ENCODE measurements at regions not wholly inside any gene's neighbourhood (a gene's known extent, or its start where the extent isn't known, plus 50 kb on each side); places are given as distances from the start of the nearest gene placed in this dataset.

DNA sequence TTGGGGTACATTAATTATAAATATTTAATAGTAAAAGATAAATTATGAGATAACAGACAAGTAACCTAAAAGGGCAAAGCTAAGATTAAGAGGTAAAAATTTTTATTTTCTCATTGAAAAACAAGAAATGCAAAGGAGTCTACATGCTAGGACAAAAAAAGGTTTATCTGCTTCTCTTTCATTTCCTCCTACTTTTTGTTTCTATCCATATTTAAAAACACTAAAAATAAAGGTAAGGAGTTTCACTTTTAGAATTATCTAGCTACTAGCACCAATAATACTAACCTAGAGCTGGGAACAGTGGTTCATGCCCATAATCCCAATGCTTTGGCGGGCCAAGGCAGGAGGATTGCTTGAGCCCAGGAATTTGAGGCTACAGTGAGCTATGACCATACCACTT, 1551.7 kb upstream of the SLC39A10 start:
- Histone ChIP-seq H3K4me2 (ENCODE audit: low read depth, low read length) (peak overlapping the region; percentile 48), H3K9me3 (replicated peaks; ENCODE audit: insufficient read depth, low read length) (no peaks in the 10 kb centered on the region)

GRCh38 chr2:194104687-194105086, 1552.3 kb upstream of the SLC39A10 start:
- H3K27ac ChIP-seq (ENCODE audit: low read length): peak overlapping the region; percentile 28; the same call in 1 of the 2 replicates
- H3K4me3 ChIP-seq (ENCODE audit: low read length): 0 out of 2 replicates have a peak overlapping the region, but pooled peaks have one; percentile 2
- peak; percentile 72 for DNase-seq
- no peak overlapping the region for H2AFZ ChIP-seq (ENCODE audit: low read length)
- H3K9me2 ChIP-seq (replicated peaks; ENCODE audit: insufficient read depth, low read length): no peaks in the 10 kb centered on the region
- peaks cover 17% of the 10 kb centered on the region for H3K4me1 ChIP-seq (ENCODE audit: low read length)
- H3F3A ChIP-seq (ENCODE audit: insufficient read depth, low read length): peaks cover 18% of the 10 kb centered on the region
- H3K4me2 ChIP-seq (ENCODE audit: low read depth, low read length): peak overlapping the region; percentile 48
- H4K20me1 ChIP-seq (ENCODE audit: insufficient read depth, low read length): no peaks in the 10 kb centered on the region
- no peak overlapping the region for H3K9ac ChIP-seq (ENCODE audit: low read length)
- H3K79me2 ChIP-seq (ENCODE audit: low read length): no peaks in the 10 kb centered on the region
- H3K27me3 ChIP-seq (replicated peaks; ENCODE audit: insufficient read depth, low read length): no peaks in the 10 kb centered on the region
- H3K9me3 ChIP-seq (replicated peaks; ENCODE audit: insufficient read depth, low read length): no peaks in the 10 kb centered on the region
- TF ChIP-seq EZH2 (optimal IDR thresholded peaks at IDR 0.05; ENCODE audit: low read depth, low read length) (no peak), EZH2phosphoT487 (IDR thresholded peaks at IDR 0.05; ENCODE audit: low read length) (no peak)
- TF ChIP-seq, protein P1, sequence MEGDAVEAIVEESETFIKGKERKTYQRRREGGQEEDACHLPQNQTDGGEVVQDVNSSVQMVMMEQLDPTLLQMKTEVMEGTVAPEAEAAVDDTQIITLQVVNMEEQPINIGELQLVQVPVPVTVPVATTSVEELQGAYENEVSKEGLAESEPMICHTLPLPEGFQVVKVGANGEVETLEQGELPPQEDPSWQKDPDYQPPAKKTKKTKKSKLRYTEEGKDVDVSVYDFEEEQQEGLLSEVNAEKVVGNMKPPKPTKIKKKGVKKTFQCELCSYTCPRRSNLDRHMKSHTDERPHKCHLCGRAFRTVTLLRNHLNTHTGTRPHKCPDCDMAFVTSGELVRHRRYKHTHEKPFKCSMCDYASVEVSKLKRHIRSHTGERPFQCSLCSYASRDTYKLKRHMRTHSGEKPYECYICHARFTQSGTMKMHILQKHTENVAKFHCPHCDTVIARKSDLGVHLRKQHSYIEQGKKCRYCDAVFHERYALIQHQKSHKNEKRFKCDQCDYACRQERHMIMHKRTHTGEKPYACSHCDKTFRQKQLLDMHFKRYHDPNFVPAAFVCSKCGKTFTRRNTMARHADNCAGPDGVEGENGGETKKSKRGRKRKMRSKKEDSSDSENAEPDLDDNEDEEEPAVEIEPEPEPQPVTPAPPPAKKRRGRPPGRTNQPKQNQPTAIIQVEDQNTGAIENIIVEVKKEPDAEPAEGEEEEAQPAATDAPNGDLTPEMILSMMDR (IDR thresholded peaks at IDR 0.05; ENCODE audit: low read length): no peak
- no peaks in the 10 kb centered on the region for H3K36me3 ChIP-seq (replicated peaks; ENCODE audit: insufficient read depth, low read length)

More for the DNA sequence above, 1551.7 kb upstream of the SLC39A10 start:
- Histone ChIP-seq H3K27ac (ENCODE audit: low read length) (no peak overlapping the region), H3K9ac (ENCODE audit: low read length) (no peak overlapping the region), H4K20me1 (ENCODE audit: insufficient read depth, low read length) (no peaks in the 10 kb centered on the region), H3K36me3 (replicated peaks; ENCODE audit: insufficient read depth, low read length) (no peaks in the 10 kb centered on the region), H3K4me3 (ENCODE audit: low read length) (no peak overlapping the region), H2AFZ (ENCODE audit: low read length) (no peak overlapping the region), H3K9me2 (replicated peaks; ENCODE audit: insufficient read depth, low read length) (no peaks in the 10 kb centered on the region), H3K27me3 (replicated peaks; ENCODE audit: insufficient read depth, low read length) (no peaks in the 10 kb centered on the region), H3F3A (ENCODE audit: insufficient read depth, low read length) (peaks cover 18% of the 10 kb centered on the region), H3K4me1 (ENCODE audit: low read length) (peaks cover 17% of the 10 kb centered on the region), H3K79me2 (ENCODE audit: low read length) (no peaks in the 10 kb centered on the region)
- DNase-seq: no peak
- TF ChIP-seq EZH2phosphoT487 (IDR thresholded peaks at IDR 0.05; ENCODE audit: low read length) (no peak), EZH2 (optimal IDR thresholded peaks at IDR 0.05; ENCODE audit: low read depth, low read length) (no peak)
- TF ChIP-seq, protein P1 (IDR thresholded peaks at IDR 0.05; ENCODE audit: low read length): no peak

GRCh38 chr2:194103941-194104659, 1552.9 kb upstream of the SLC39A10 start:
- H3K9me2 ChIP-seq (replicated peaks; ENCODE audit: insufficient read depth, low read length): no peaks in the 10 kb centered on the region
- H3K79me2 ChIP-seq (ENCODE audit: low read length): no peaks in the 10 kb centered on the region
- H3K4me2 ChIP-seq (ENCODE audit: low read depth, low read length): 0 out of 2 replicates have a peak overlapping the region, but pooled peaks have one; percentile 2
- no peak for DNase-seq
- peaks cover 17% of the 10 kb centered on the region for H3K4me1 ChIP-seq (ENCODE audit: low read length)
- H3K27ac ChIP-seq (ENCODE audit: low read length): peak overlapping the region; percentile 28; the same call in 1 of the 2 replicates
- no peaks in the 10 kb centered on the region for H4K20me1 ChIP-seq (ENCODE audit: insufficient read depth, low read length)
- H3K36me3 ChIP-seq (replicated peaks; ENCODE audit: insufficient read depth, low read length): no peaks in the 10 kb centered on the region
- peaks cover 18% of the 10 kb centered on the region for H3F3A ChIP-seq (ENCODE audit: insufficient read depth, low read length)
- no peaks in the 10 kb centered on the region for H3K27me3 ChIP-seq (replicated peaks; ENCODE audit: insufficient read depth, low read length)
- H2AFZ ChIP-seq (ENCODE audit: low read length): no peak overlapping the region
- TF ChIP-seq, protein P1 (IDR thresholded peaks at IDR 0.05; ENCODE audit: low read length): no peak
- TF ChIP-seq EZH2phosphoT487 (IDR thresholded peaks at IDR 0.05; ENCODE audit: low read length): no peak
- no peak for TF ChIP-seq EZH2 (optimal IDR thresholded peaks at IDR 0.05; ENCODE audit: low read depth, low read length)
- no peaks in the 10 kb centered on the region for H3K9me3 ChIP-seq (replicated peaks; ENCODE audit: insufficient read depth, low read length)
- no peak overlapping the region for H3K9ac ChIP-seq (ENCODE audit: low read length)
- H3K4me3 ChIP-seq (ENCODE audit: low read length): no peak overlapping the region
